ENCODE measurements at regions not wholly inside any gene's neighbourhood (a gene's known extent, or its start where the extent isn't known, plus 50 kb on each side); places are given as distances from the start of the nearest gene placed in this dataset.

DNA sequence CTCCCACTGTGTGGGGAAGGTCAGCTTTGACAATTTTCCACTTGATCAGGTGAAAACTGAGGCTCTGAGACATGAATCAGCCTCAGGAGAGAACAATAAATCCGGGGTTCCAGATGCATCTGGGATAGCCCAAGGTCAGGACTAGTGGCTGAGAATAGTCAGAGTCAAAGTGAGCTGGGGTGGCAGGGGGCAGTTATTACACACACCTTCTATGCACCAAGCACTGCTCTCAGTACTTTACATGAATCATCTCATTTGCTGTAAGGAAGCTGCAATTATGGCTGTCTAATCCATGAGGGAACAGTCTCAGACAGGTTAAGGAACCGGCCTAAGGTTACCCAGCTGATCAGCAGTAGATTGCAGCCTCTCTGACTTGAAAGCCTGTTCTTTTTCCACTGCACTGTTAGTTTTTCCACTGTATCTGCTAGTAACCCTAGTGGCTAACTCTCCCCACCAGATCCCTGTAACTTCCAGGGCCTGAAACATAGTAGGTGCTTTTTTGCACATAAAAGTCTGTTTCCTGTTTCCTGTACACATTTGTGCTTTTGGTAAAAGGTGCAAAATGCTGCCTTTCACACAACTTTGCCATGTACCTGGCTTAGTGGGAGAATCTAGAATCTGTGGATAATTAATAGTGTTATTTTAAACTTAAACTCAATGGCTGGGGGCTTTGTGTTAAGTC is 125.9 kb downstream of the EMX2 start:
- TF ChIP-seq EZH2 (IDR thresholded peaks at IDR 0.05; ENCODE audit: borderline replicate concordance, low read depth, low read length, severe bottlenecking): no peak
- TF ChIP-seq, protein P1, sequence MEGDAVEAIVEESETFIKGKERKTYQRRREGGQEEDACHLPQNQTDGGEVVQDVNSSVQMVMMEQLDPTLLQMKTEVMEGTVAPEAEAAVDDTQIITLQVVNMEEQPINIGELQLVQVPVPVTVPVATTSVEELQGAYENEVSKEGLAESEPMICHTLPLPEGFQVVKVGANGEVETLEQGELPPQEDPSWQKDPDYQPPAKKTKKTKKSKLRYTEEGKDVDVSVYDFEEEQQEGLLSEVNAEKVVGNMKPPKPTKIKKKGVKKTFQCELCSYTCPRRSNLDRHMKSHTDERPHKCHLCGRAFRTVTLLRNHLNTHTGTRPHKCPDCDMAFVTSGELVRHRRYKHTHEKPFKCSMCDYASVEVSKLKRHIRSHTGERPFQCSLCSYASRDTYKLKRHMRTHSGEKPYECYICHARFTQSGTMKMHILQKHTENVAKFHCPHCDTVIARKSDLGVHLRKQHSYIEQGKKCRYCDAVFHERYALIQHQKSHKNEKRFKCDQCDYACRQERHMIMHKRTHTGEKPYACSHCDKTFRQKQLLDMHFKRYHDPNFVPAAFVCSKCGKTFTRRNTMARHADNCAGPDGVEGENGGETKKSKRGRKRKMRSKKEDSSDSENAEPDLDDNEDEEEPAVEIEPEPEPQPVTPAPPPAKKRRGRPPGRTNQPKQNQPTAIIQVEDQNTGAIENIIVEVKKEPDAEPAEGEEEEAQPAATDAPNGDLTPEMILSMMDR (IDR thresholded peaks at IDR 0.05; ENCODE audit: borderline replicate concordance, extremely low read depth, low read length, poor library complexity, severe bottlenecking): no peak
- Histone ChIP-seq H4K20me1 (ENCODE audit: insufficient read depth, low read length) (no peaks in the 10 kb centered on the region), H2AFZ (ENCODE audit: low read depth, low read length) (no peak overlapping the region)

DNA sequence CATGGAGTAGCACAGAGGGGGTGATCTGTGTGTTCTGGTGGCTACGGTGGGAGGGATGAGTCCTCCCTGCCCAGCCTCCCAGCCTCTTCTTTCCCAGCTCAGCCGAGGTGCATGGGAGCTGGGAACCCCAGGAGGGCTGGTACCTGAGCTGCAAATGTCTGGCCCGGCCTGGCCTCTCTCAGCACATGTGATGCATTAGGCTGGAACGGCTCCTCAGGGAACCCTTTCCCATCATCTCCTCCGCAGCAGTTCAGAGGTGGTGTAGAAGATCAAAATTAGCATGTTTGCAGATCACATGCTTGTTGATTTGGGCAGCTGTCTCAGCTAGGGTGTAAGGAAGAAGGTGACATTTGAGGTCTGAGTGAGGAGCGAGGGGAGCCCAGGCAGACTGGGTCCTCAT is 126.6 kb downstream of the EMX2 start:
- no peaks in the 10 kb centered on the region for H4K20me1 ChIP-seq (ENCODE audit: insufficient read depth, low read length)
- no peaks in the 10 kb centered on the region for H3K79me2 ChIP-seq (ENCODE audit: insufficient read depth, low read length)
- no peak overlapping the region for H3K27ac ChIP-seq (ENCODE audit: low read length)
- H3K4me2 ChIP-seq (ENCODE audit: insufficient read depth, low read length): no peak overlapping the region
- H3K4me1 ChIP-seq (ENCODE audit: insufficient read depth, low read length): no peaks in the 10 kb centered on the region
- DNase-seq: no peak
- H2AFZ ChIP-seq (ENCODE audit: low read depth, low read length): no peak overlapping the region
- H3K9ac ChIP-seq (ENCODE audit: low read depth, low read length): no peak overlapping the region
- H3K4me3 ChIP-seq (ENCODE audit: low read depth in 1 of 2, low read length in 2 of 2): no peak overlapping the region
- ATAC-seq (ENCODE audit: insufficient read depth, low read depth): no peak
- H3K9me3 ChIP-seq (ENCODE audit: insufficient read depth, low read length, severe bottlenecking): no peaks in the 10 kb centered on the region
- no peaks in the 10 kb centered on the region for H3K36me3 ChIP-seq (ENCODE audit: insufficient read depth, low read length)
- TF ChIP-seq EZH2 (IDR thresholded peaks at IDR 0.05; ENCODE audit: borderline replicate concordance, low read depth, low read length, severe bottlenecking): no peak
- TF ChIP-seq, protein P1 (IDR thresholded peaks at IDR 0.05; ENCODE audit: borderline replicate concordance, extremely low read depth, low read length, poor library complexity, severe bottlenecking): no peak
- H3K27me3 ChIP-seq (ENCODE audit: insufficient read depth, low read length, poor library complexity): no peaks in the 10 kb centered on the region

More for the DNA sequence above, 125.9 kb downstream of the EMX2 start:
- DNase-seq (no peak), ATAC-seq (ENCODE audit: insufficient read depth, low read depth) (no peak)
- Histone ChIP-seq H3K36me3 (ENCODE audit: insufficient read depth, low read length) (no peaks in the 10 kb centered on the region), H3K79me2 (ENCODE audit: insufficient read depth, low read length) (no peaks in the 10 kb centered on the region), H3K9me3 (ENCODE audit: insufficient read depth, low read length, severe bottlenecking) (no peaks in the 10 kb centered on the region), H3K4me3 (ENCODE audit: low read depth in 1 of 2, low read length in 2 of 2) (no peak overlapping the region), H3K27me3 (ENCODE audit: insufficient read depth, low read length, poor library complexity) (no peaks in the 10 kb centered on the region), H3K4me1 (ENCODE audit: insufficient read depth, low read length) (no peaks in the 10 kb centered on the region), H3K4me2 (ENCODE audit: insufficient read depth, low read length) (no peak overlapping the region), H3K9ac (ENCODE audit: low read depth, low read length) (no peak overlapping the region), H3K27ac (ENCODE audit: low read length) (no peak overlapping the region)

DNA sequence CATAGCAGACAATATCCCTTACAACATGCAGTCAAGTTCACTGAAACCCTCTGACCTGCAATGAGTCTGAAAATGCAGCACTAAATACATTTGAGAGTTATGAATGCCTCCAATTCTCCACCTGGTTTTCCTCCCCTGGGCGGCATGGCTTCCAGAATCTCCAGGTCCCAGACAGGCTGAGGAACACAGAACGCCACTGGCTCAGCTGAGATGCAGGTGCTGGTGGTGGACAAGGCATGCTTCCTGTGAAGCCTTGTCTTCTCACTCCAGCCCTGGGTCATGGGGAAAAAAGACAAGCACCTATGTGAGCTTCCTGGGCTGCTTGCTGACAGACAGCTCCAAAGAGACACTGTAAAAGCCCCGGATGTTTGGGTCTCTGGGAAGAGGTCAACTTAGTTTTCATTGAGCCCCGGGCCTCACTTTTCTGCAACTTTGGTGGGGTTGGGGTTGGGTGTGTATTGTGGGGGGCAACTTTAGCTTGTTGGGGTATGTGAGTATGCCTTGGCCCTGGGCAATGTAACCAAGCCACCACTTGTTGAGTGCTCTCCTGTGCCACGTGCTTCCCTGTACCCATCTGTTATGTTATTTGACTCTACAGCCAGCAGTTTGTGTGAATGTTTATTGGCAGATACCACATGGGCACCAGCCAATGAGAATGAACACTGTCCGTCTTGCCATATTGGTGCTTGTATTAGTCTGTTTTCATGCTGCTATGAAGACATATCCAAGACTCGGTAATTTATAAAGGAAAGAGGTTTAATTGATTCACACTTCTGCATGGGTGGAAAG is 127.8 kb downstream of the EMX2 start:
- H4K20me1 ChIP-seq (ENCODE audit: insufficient read depth, low read length): no peaks in the 10 kb centered on the region

More for the DNA sequence above, 127.8 kb downstream of the EMX2 start:
- H3K4me3 ChIP-seq (ENCODE audit: low read depth in 1 of 2, low read length in 2 of 2): no peak overlapping the region
- H3K9ac ChIP-seq (ENCODE audit: low read depth, low read length): no peak overlapping the region
- DNase-seq: no peak
- H2AFZ ChIP-seq (ENCODE audit: low read depth, low read length): no peak overlapping the region
- no peak overlapping the region for H3K27ac ChIP-seq (ENCODE audit: low read length)
- TF ChIP-seq, protein P1 (IDR thresholded peaks at IDR 0.05; ENCODE audit: borderline replicate concordance, extremely low read depth, low read length, poor library complexity, severe bottlenecking): no peak
- no peak for TF ChIP-seq EZH2 (IDR thresholded peaks at IDR 0.05; ENCODE audit: borderline replicate concordance, low read depth, low read length, severe bottlenecking)
- H3K4me1 ChIP-seq (ENCODE audit: insufficient read depth, low read length): no peaks in the 10 kb centered on the region
- no peaks in the 10 kb centered on the region for H3K79me2 ChIP-seq (ENCODE audit: insufficient read depth, low read length)
- no peak overlapping the region for H3K4me2 ChIP-seq (ENCODE audit: insufficient read depth, low read length)
- H3K9me3 ChIP-seq (ENCODE audit: insufficient read depth, low read length, severe bottlenecking): no peaks in the 10 kb centered on the region
- ATAC-seq (ENCODE audit: insufficient read depth, low read depth): no peak
- H3K36me3 ChIP-seq (ENCODE audit: insufficient read depth, low read length): no peaks in the 10 kb centered on the region
- H3K27me3 ChIP-seq (ENCODE audit: insufficient read depth, low read length, poor library complexity): no peaks in the 10 kb centered on the region
